OCI-LY1 (cell line): ENCODE measurements at regions not wholly inside any gene's neighbourhood (a gene's known extent, or its start where the extent isn't known, plus 50 kb on each side); places are given as distances from the start of the nearest gene placed in this dataset.

Experiments
- H2AFZ ChIP-seq: fragments of 200-600 bp; sonication (generic), shearing (Covaris generic); 2 replicates; pipeline ENCODE4 v1.6.0; 2014; ENCODE audit warnings: antibody characterized with exemption, mild to moderate bottlenecking, low read length
- H3F3A ChIP-seq: fragments of 200-600 bp; sonication (generic), shearing (Covaris generic); 2 replicates; pipeline ENCODE4 v1.6.0; 2014; ENCODE audit warnings: mild to moderate bottlenecking, antibody characterized with exemption, low read length, moderate library complexity; ENCODE audit not compliant: insufficient read depth
- H3K27ac ChIP-seq: fragments of 200-600 bp; sonication (generic); 2 replicates; pipeline ENCODE4 v1.5.1; 2014; ENCODE audit warnings: low read length, mixed run types, mild to moderate bottlenecking, low read depth; ENCODE audit not compliant: poor library complexity, severe bottlenecking
- H3K27me3 ChIP-seq: fragments of 200-600 bp; sonication (generic); 2 replicates; pipeline ENCODE4 v1.6.0; 2014; ENCODE audit warnings: antibody characterized with exemption, mild to moderate bottlenecking, low read length, moderate library complexity; ENCODE audit not compliant: insufficient read depth
- H3K36me3 ChIP-seq: fragments of 200-600 bp; sonication (generic); 2 replicates; pipeline ENCODE4 v1.6.1; 2014; ENCODE audit warnings: mild to moderate bottlenecking, antibody characterized with exemption, low read length, moderate library complexity, mixed read lengths; ENCODE audit not compliant: insufficient read depth
- H3K4me1 ChIP-seq: fragments of 200-600 bp; sonication (generic); 2 replicates; pipeline ENCODE4 v1.5.1; 2014; ENCODE audit warnings: mild to moderate bottlenecking, low read length, moderate library complexity; ENCODE audit not compliant: insufficient read depth, severe bottlenecking
- H3K4me2 ChIP-seq: fragments of 200-600 bp; sonication (generic), shearing (Covaris generic); 2 replicates; pipeline ENCODE4 v1.6.1; 2014; ENCODE audit warnings: low read length
- H3K4me3 ChIP-seq: fragments of 200-600 bp; sonication (generic); 2 replicates; pipeline ENCODE4 v1.5.1; 2014; ENCODE audit warnings: low read length, low read depth, mild to moderate bottlenecking, mixed read lengths; ENCODE audit not compliant: poor library complexity, severe bottlenecking
- H3K79me2 ChIP-seq: fragments of 200-600 bp; shearing (Covaris generic); 2 replicates; pipeline ENCODE4 v1.6.1; 2016; ENCODE audit warnings: mixed run types, low read length, mixed read lengths; ENCODE audit not compliant: insufficient read depth
- H3K9ac ChIP-seq: fragments of 200-600 bp; sonication (generic), shearing (Covaris generic); 2 replicates; pipeline ENCODE4 v1.6.1; 2014; ENCODE audit warnings: mild to moderate bottlenecking, low read length, mixed read lengths
- H3K9me2 ChIP-seq: fragments of 200-600 bp; sonication (generic), shearing (Covaris generic); 2 replicates; pipeline ENCODE4 v1.6.1; 2014; ENCODE audit warnings: low read depth, mild to moderate bottlenecking, low read length, mixed read lengths
- H3K9me3 ChIP-seq: fragments of 200-600 bp; shearing (Covaris generic); 2 replicates; pipeline ENCODE4 v1.6.1; 2014; ENCODE audit warnings: low read length, mixed read lengths
- H4K20me1 ChIP-seq: fragments of 200-600 bp; sonication (generic), shearing (Covaris generic); 2 replicates; pipeline ENCODE4 v1.6.0; 2016; ENCODE audit warnings: mild to moderate bottlenecking, low read length; ENCODE audit not compliant: insufficient read depth
- CTCF ChIP-seq: fragments of 200-600 bp; sonication (generic), shearing (Covaris generic); IDR thresholded peaks from 2 replicates; pipeline ENCODE4 v1.5.1; 2017; ENCODE audit warnings: mild to moderate bottlenecking, antibody characterized with exemption, low read length, moderate library complexity, mixed read lengths
- EZH2 ChIP-seq: fragments of 200-600 bp; sonication (generic), shearing (Covaris generic); IDR thresholded peaks from 2 replicates; pipeline ENCODE4 v1.8.0; 2017; ENCODE audit warnings: borderline replicate concordance, mixed run types, mild to moderate bottlenecking, antibody characterized with exemption, low read length, moderate library complexity, mixed read lengths

GRCh38 chr9:11348366-11348765 lies 735.6 kb upstream of the PTPRD start:
- Histone ChIP-seq H3K9me2 (no peaks in the 10 kb centered on the region), H3K4me1 (no peaks in the 10 kb centered on the region), H3K9me3 (no peaks in the 10 kb centered on the region), H3K27me3 (no peaks in the 10 kb centered on the region), H3K79me2 (no peaks in the 10 kb centered on the region), H3K9ac (no peak overlapping the region), H2AFZ (no peak overlapping the region), H3K36me3 (no peaks in the 10 kb centered on the region), H3F3A (no peaks in the 10 kb centered on the region), H3K4me3 (no peak overlapping the region), H4K20me1 (no peaks in the 10 kb centered on the region), H3K27ac (no peak overlapping the region), H3K4me2 (no peak overlapping the region)
- TF ChIP-seq CTCF (no peak), EZH2 (no peak)

- Histone ChIP-seq H3K27me3 (no peaks in the 10 kb centered on the region), H2AFZ (no peak overlapping the region), H3K4me1 (no peaks in the 10 kb centered on the region), H3K9me2 (no peaks in the 10 kb centered on the region), H3K79me2 (no peaks in the 10 kb centered on the region), H3K27ac (no peak overlapping the region), H3K9ac (no peak overlapping the region), H3F3A (no peaks in the 10 kb centered on the region), H3K36me3 (no peaks in the 10 kb centered on the region), H3K4me2 (no peak overlapping the region), H4K20me1 (no peaks in the 10 kb centered on the region), H3K4me3 (no peak overlapping the region), H3K9me3 (no peaks in the 10 kb centered on the region)
- TF ChIP-seq CTCF = no peak
- TF ChIP-seq EZH2 = no peak
Observed at GRCh38 chr9:11349187-11349586, 736.4 kb upstream of the PTPRD start.

- Histone ChIP-seq H3K9me3 (no peaks in the 10 kb centered on the region), H3K9ac (no peak overlapping the region), H3K4me2 (no peak overlapping the region), H3K4me1 (no peaks in the 10 kb centered on the region), H3K4me3 (no peak overlapping the region), H3F3A (no peaks in the 10 kb centered on the region), H2AFZ (no peak overlapping the region), H3K79me2 (no peaks in the 10 kb centered on the region), H4K20me1 (no peaks in the 10 kb centered on the region), H3K27ac (no peak overlapping the region), H3K36me3 (no peaks in the 10 kb centered on the region), H3K9me2 (no peaks in the 10 kb centered on the region), H3K27me3 (no peaks in the 10 kb centered on the region)
- TF ChIP-seq CTCF (no peak), EZH2 (no peak)
Observed at GRCh38 chr9:11352612-11353011, 739.8 kb upstream of the PTPRD start.
